Inflammatory macrophage (primary cell): ENCODE measurements at regions not wholly inside any gene's neighbourhood (a gene's known extent, or its start where the extent isn't known, plus 50 kb on each side); places are given as distances from the start of the nearest gene placed in this dataset.
"Not testable (repeated sequence)": the region's sequence is repeated elsewhere in the genome, so short reads cannot be mapped to it uniquely, and the experiment has no call there.

Source experiments
- DNase-seq, 2 donors: peaks; one replicate each; pipeline ENCODE4 v3.0.0-alpha.2; 2020 to 2022

- DNase-seq: peak; percentile 55 to 81
Measured at GRCh38 chr16:66205287-66206231, 160.9 kb upstream of the CDH5 start.

GRCh38 chr16:66204756-66205155 is 161.7 kb upstream of the CDH5 start:
- DNase-seq: no peak

DNA sequence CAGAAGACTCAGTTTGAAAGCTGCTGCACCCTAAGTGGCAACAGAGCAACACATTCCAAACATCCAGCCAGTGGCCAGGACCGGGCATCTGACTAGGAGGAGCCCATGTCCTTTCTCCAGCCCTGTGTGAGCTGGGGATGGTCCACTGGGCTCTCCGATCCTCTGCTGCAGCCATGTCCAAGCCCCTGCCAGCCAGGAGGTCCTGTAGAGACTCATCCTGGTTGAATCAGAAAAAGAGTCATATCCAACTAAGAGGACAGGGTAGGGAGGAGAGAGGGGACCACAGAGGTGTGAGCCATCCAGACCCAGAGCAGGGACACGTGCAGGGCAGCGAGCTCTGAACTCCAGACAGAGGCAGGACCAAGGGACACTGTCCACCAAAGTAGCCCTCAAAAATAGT is 163.0 kb upstream of the CDH5 start:
- DNase-seq: no peak

DNA sequence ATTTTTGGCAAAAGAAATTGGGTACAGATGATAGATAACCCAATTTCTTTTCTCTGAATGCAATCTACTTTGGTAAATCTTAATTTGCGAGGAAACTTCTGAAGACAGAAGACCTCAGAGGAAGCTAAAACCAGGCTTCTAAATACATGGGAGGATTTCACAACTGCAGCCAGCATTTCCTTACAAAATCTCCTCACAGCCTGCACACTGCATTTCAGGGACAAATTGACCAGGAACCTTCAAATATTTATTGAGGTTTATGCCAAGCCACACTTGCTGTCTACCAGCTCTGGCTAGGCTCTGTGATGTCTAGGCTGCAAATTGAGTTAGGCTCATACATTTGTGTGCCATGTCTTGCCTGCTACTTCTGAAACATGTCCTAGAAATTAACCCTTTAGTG is 167.3 kb upstream of the CDH5 start:
- peak; percentile 51 to 68 for DNase-seq

DNA sequence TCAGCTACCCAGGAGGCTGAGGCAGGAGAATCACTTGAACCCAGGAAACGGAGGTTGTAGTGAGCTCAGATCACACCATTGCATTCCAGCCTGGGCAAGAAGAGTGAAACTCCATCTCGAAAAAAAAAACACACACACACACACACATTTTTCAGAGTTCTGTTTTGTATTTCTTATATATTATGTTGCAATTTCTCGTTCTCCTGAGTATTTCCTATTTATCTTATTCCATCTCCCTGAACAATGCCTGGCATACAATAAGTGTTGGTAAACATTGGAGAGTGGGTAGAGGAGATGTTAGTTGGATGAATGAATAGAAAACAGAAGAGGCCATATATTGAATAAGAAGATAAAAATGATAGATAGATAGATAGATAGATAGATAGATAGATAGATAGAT is 167.8 kb upstream of the CDH5 start:
- DNase-seq: no peak

- DNase-seq: no peak
Measured at GRCh38 chr16:66197668-66198278, 168.7 kb upstream of the CDH5 start.

- no peak for DNase-seq
Measured at GRCh38 chr16:66196770-66197169, 169.7 kb upstream of the CDH5 start.

DNA sequence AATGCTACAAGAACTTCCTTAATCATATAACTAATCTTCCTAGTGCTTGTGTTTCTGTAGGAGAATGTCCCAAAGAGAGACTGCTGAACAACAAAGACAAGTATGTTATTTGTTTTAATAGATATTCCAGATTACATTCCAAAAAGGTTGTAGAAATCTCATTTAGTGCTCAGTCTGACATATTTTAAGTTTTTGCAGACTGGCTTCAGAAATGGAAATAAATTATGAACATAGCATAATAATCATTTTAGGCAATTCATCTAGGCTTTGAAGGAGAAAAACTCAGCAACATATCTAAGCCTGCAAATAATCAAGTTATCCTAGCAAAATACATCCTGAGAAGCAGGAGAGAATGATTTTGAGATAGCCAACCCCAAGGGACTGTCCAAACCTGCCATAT is 171.6 kb upstream of the CDH5 start:
- no peak for DNase-seq

GRCh38 chr16:66193543-66194229 is 172.8 kb upstream of the CDH5 start:
- DNase-seq: no peak

DNA sequence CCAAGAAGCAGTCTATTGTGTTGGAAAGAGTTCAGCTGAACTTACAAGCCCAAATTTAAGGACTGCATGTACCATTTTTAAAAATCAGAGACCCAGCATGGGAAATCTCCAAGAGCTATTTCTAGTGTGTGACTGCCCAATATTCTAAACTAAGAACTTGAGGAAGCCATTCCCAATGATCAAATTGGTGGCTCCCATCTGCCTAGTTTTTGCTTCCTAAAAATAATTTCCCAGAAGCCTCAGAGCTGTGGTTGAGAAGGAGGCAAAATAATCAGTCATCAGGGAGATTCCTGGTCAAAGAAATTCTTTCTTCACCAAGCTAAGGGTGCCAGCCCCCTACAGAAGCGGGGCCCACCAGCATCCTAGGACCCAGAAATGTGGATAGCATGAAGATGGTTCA is 176.1 kb upstream of the CDH5 start:
- no peak for DNase-seq

- DNase-seq: peak in 1 of 2 donors; percentile 44
Measured at GRCh38 chr16:66189951-66190350, 176.5 kb upstream of the CDH5 start.

GRCh38 chr16:66188917-66189725 is 177.4 kb upstream of the CDH5 start:
- DNase-seq: no peak

GRCh38 chr16:66186251-66186785 is 180.2 kb upstream of the CDH5 start:
- no peak for DNase-seq

DNA sequence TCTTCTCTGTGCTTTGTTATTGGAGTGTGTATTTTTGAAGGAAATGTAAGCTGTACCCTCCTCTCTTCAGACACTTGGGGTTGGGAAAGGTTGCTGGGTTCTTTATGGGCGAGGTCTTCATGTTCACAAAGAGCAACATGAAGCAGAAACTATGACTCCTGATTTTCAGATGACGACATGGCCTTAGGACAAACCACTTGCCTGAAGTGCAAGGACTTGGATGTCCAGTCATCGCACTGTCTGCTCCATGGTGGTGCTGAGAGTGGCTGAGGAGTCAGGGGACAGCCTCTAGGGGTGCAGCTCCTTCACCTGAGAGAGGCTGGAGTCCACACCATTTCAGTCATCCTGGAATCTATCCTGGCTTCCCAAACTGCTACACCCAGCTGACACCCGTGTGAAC is 183.9 kb upstream of the CDH5 start:
- DNase-seq: no peak

DNA sequence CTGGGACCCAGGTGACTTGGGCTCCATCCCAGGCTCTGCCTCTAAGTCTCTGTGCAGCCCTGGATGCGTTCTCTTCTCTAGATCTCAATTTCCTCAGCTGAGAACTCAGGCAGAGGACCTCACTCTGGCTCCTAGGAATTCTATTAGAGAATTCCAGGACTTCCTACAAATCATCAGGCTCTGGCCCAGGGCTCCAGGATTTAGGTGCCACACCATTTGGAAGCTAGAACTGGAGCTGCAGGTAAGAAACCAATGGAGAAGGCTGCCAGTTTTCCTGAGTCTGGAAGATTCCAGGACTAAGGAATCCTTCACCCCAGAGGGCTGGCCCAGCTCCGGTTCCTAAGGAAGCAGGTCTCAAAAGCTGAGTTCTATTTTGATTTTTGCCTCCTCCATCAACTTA is 189.8 kb upstream of the CDH5 start:
- DNase-seq: no peak

- DNase-seq: no peak
Measured at GRCh38 chr16:66176111-66176510, 190.4 kb upstream of the CDH5 start.

- DNase-seq: no peak
Measured at GRCh38 chr16:66175636-66176035, 190.9 kb upstream of the CDH5 start.

- DNase-seq: no peak
Measured at GRCh38 chr16:66175058-66175457, 191.4 kb upstream of the CDH5 start.

DNA sequence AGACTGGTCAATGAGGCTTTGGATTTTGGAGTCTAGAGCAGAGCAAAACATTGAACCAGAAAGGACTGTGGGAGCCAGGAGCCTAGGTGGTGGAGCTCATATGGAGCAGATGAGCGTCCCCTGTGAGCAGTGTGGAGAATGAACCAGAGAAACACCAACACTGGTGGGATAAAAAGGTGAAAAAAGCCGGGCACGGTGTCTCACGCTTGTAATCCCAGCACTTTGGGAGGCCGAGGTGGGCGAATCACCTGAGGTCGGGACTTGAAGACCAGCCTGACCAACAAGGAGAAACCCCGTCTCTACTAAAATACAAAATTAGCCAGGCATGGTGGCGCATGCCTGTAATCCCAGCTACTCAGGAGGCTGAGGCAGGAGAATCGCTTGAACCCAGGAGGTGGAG is 192.7 kb upstream of the CDH5 start:
- not testable (repeated sequence) for DNase-seq

GRCh38 chr16:66173181-66173580 is 193.3 kb upstream of the CDH5 start:
- not testable (repeated sequence) for DNase-seq

- DNase-seq: no peak
Measured at GRCh38 chr16:66172463-66172862, 194.0 kb upstream of the CDH5 start.

- no peak for DNase-seq
Measured at GRCh38 chr16:66171578-66171977, 194.9 kb upstream of the CDH5 start.
